Calu3 (cell line): ENCODE measurements at regions not wholly inside any gene's neighbourhood (a gene's known extent, or its start where the extent isn't known, plus 50 kb on each side); places are given as distances from the start of the nearest gene placed in this dataset.

Experiments used
- BruUV-seq: library from RNA; stranded (reverse); fragments of 400-500 nt; replicated peaks from 2 replicates; lab custom pipeline; 2021; lab: Mats Ljungman, UMichigan
- CTCF ChIA-PET: fragments of 300-600 bp; sonication (Branson Sonifier 250); formaldehyde crosslinking; loops from one replicate; lab custom pipeline; 2022; ENCODE audit warnings: antibody characterized with exemption; lab: Charles Lee
- DNase-seq: peaks from one replicate; pipeline ENCODE4 v3.0.0; 2022
- H3K27ac Mint-ChIP-seq: one replicate; pipeline ENCODE4 v1.8.0; 2022; ENCODE audit warnings: mixed read lengths; ENCODE audit not compliant: unreplicated experiment
- H3K27me3 Mint-ChIP-seq: one replicate; pipeline ENCODE4 v1.8.0; 2022; ENCODE audit warnings: mixed read lengths; ENCODE audit not compliant: unreplicated experiment
- H3K36me3 Mint-ChIP-seq: one replicate; pipeline ENCODE4 v1.8.0; 2022; ENCODE audit warnings: mild to moderate bottlenecking, moderate library complexity, mixed read lengths; ENCODE audit not compliant: insufficient read depth, unreplicated experiment
- H3K4me1 Mint-ChIP-seq: one replicate; pipeline ENCODE4 v1.8.0; 2022; ENCODE audit warnings: mild to moderate bottlenecking, low read depth, mixed read lengths; ENCODE audit not compliant: unreplicated experiment
- H3K4me3 Mint-ChIP-seq: one replicate; pipeline ENCODE4 v1.8.0; 2022; ENCODE audit warnings: mild to moderate bottlenecking, low read depth, moderate library complexity, mixed read lengths; ENCODE audit not compliant: unreplicated experiment
- H3K9me3 Mint-ChIP-seq: one replicate; pipeline ENCODE4 v1.8.0; 2022; ENCODE audit warnings: low read depth, mixed read lengths; ENCODE audit not compliant: unreplicated experiment
- intact Hi-C: fragments of 100-400 bp; cut with micrococcal nuclease; formaldehyde crosslinking; loops from one replicate; pipeline ENCODE4 v1.10.0; 2022; ENCODE audit not compliant: unreplicated experiment
- TF ChIP-seq, protein P1 (sequence below): fragments of 200-600 bp; IDR thresholded peaks from one replicate; pipeline ENCODE4 v1.8.0; 2022; ENCODE audit warnings: antibody characterized with exemption; ENCODE audit not compliant: unreplicated experiment

DNA sequence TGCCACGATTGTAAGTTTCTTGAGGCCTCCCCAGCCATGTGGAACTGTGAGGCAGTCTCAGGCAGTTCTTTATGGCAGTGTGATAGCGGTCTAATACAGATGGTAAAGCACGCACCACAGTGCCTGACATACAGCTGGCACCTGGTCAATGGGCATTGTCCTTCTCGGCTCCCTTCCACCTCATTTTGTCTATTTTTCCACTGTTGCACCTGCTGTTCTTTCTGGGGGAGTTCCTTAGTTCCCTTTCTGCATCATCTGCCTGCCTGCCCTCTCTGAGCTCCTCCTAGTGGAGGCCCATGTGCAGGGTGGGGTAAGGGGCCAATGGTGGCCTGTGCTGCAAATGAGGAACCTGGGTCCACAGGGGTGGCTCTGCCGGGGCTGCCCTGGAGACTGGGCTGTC lies 157.6 kb downstream of the LPIN1 start:
- no peak for DNase-seq
- TF ChIP-seq, protein P1, sequence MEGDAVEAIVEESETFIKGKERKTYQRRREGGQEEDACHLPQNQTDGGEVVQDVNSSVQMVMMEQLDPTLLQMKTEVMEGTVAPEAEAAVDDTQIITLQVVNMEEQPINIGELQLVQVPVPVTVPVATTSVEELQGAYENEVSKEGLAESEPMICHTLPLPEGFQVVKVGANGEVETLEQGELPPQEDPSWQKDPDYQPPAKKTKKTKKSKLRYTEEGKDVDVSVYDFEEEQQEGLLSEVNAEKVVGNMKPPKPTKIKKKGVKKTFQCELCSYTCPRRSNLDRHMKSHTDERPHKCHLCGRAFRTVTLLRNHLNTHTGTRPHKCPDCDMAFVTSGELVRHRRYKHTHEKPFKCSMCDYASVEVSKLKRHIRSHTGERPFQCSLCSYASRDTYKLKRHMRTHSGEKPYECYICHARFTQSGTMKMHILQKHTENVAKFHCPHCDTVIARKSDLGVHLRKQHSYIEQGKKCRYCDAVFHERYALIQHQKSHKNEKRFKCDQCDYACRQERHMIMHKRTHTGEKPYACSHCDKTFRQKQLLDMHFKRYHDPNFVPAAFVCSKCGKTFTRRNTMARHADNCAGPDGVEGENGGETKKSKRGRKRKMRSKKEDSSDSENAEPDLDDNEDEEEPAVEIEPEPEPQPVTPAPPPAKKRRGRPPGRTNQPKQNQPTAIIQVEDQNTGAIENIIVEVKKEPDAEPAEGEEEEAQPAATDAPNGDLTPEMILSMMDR = no peak
- Mint-ChIP-seq H3K27ac (no peak overlapping the region), H3K4me3 (no peak overlapping the region), H3K27me3 (peaks cover 46% of the 10 kb centered on the region), H3K4me1 (no peaks in the 10 kb centered on the region), H3K9me3 (peaks cover 2% of the 10 kb centered on the region), H3K36me3 (no peaks in the 10 kb centered on the region)
- intact Hi-C loops = no loop called here
- CTCF ChIA-PET = interaction anchor here (0.8 kb wide), 1 partner anchor 242 kb away, joined by 3 read pairs; no protein-coding TSS in a partner anchor
- no TSS peak for BruUV-seq

DNA sequence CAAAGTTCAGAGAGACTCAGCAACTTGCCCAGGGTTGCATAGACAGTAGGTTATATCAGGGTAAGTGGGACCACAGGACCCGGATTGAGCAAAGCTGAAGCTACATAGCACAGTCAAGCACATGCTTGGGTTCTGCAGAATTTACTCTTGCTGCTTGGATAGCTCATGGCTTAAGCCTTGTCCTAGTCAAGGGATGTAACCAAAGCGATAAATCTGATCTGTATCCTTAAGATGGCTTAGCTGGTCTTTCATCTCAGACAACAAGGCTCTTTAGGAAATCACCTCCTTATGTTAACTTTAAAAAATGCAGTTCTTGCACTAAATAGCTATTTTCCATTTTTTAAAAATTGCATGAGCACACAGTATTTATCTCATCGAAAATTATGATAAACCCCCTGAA lies 158.5 kb downstream of the LPIN1 start:
- no TSS peak for BruUV-seq
- H3K9me3 Mint-ChIP-seq = peaks cover 2% of the 10 kb centered on the region
- H3K4me3 Mint-ChIP-seq = no peak overlapping the region
- intact Hi-C loops = no loop called here
- no peak for DNase-seq
- TF ChIP-seq, protein P1 = no peak
- H3K36me3 Mint-ChIP-seq = no peaks in the 10 kb centered on the region
- peaks cover 55% of the 10 kb centered on the region for H3K27me3 Mint-ChIP-seq
- CTCF ChIA-PET = no interaction called here
- H3K27ac Mint-ChIP-seq = no peak overlapping the region
- H3K4me1 Mint-ChIP-seq = no peaks in the 10 kb centered on the region

DNA sequence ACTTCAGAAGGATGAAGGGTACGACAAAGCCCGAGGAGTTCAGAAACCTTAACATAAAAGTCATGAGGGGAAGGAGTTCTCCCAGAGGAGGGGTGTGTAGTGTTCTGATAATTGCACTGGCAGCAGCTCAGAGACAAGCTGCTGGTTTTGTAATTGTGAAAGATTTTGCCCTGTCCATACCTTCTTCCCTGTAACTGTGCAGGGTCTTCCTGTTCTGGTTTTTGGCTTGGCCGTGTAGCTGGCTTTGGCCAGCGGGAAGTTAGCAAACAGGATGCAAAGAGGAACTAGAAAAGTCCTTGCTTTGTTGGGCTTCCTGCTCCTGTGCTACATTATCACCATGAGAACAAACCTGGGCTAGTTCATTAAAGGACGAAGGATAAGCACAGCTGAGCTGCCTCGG lies 160.8 kb downstream of the LPIN1 start:
- no peaks in the 10 kb centered on the region for H3K36me3 Mint-ChIP-seq

DNA sequence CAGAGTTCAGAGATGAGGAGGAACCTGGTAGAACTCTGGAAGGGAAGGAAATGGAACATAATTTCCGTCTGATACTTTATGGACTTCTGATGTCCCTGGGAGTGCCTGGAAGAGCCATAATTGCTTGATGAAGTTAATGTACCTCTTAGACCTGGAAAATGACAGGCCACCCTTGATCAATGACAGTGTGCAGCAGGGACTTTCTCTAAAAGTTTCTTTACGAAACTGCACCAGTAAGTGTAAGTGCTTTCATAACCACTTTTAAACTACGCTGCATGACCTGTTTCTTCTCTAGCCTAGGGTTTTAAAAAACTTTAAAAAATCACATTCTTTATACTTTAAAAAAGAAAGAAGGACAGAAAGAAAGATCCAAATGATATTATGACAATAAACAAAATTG lies 164.5 kb downstream of the LPIN1 start:
- TF ChIP-seq, protein P1 = no peak
- no TSS peak for BruUV-seq
- Mint-ChIP-seq H3K4me3 (no peak overlapping the region), H3K9me3 (no peaks in the 10 kb centered on the region), H3K27ac (no peak overlapping the region), H3K36me3 (no peaks in the 10 kb centered on the region), H3K27me3 (peaks cover 35% of the 10 kb centered on the region), H3K4me1 (no peaks in the 10 kb centered on the region)
- CTCF ChIA-PET = no interaction called here
- intact Hi-C loops = no loop called here
- DNase-seq = no peak

More for the DNA sequence above, 160.8 kb downstream of the LPIN1 start:
- no peak overlapping the region for H3K4me3 Mint-ChIP-seq
- CTCF ChIA-PET = no interaction called here
- intact Hi-C loops = no loop called here
- DNase-seq = no peak
- H3K4me1 Mint-ChIP-seq = no peaks in the 10 kb centered on the region
- H3K27me3 Mint-ChIP-seq = peaks cover 53% of the 10 kb centered on the region
- TF ChIP-seq, protein P1 = no peak
- H3K27ac Mint-ChIP-seq = no peak overlapping the region
- H3K9me3 Mint-ChIP-seq = peaks cover 2% of the 10 kb centered on the region
- BruUV-seq = no TSS peak
